CD4-positive, alpha-beta T cell treated with Interleukin-21 for 1 hour (primary cell): ENCODE measurements at regions not wholly inside any gene's neighbourhood (a gene's known extent, or its start where the extent isn't known, plus 50 kb on each side); places are given as distances from the start of the nearest gene placed in this dataset.
A peak's percentile ranks its signal among the peaks of the same experiment; 100 is the strongest.

ENCODE experiments used
- DNase-seq: peaks from one replicate; pipeline ENCODE4 v3.0.0-alpha.2; 2020

DNA sequence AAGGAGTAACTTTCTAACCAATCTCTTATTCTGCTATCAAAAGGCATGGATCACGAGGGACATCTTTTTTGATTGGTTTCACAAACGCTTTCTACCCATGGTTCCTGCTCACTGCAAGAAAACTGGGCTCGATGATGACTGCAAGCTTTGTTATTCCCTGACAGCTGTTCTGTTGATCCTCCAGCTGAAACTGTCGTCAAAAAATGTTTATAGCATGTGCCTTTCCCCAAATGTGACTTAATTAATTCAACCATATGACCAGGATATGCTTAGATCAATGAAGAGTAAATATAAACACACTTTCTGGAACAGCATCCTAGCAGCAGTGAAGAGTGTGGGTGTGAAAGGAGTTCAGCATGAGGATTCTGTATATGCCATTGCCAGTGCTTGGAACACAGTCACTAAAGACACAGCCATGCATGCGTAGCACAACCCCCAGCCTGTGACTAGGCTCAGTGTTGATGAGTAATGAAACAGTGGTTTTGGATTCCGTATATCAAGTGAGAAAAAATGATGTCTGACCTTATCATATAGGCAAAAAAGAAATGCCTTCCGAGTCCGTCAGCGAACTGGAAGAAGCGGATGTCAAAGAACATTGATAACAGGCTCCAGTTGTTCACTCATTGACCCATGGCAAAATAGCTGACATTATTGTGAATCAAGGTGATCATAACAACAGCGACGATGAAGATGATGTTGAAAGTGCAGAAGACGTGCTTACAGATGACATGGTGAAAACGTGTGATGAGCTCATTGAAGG is 347.4 kb downstream of the FGF9 start:
- DNase-seq: no peak

DNA sequence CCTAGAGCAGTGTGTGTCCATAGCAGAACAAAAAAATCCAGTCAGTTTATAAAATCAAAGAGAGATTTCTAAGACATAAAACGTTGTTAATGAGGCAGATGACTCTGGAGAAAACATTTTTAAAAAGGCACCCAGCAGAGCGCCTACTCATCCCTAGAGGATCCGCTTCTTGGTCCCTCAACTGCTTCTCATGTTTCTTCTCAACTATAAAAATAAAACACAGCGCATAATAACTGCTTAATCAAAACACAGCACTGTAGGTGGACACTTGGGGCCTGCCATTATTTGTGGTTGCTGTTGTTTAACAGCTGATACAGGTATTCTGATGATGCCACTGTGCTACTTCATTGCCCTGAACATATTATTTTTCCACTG is 347.9 kb downstream of the FGF9 start:
- DNase-seq: no peak

DNA sequence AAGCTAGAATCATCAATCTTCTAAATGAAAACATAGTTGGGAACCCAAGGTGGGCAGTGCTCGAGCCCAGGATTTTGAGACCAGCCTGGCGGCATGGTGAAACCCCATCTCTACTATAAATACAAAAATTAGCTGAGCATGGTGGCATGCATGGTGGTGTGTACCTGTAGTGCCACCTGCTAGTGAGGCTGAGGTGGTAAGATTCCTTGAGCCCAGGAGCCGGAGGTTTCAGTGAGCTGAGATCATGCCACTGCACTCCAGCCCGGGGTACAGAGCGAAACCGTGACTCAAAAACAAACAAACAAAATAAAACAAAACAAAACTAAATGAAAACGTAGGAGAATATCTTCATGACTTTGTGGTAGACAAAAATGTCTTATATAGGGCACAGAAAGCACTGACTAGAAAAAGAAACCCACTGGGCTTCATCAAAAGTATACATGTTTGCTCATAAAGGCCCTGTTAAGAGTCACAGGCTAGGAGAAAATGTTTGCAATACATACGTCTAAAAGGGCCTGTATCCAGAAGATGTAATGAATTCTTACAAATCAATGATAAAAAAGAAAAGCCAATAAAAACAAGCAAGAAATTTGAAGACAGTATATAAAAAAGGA is 353.6 kb downstream of the FGF9 start:
- DNase-seq: no peak

DNA sequence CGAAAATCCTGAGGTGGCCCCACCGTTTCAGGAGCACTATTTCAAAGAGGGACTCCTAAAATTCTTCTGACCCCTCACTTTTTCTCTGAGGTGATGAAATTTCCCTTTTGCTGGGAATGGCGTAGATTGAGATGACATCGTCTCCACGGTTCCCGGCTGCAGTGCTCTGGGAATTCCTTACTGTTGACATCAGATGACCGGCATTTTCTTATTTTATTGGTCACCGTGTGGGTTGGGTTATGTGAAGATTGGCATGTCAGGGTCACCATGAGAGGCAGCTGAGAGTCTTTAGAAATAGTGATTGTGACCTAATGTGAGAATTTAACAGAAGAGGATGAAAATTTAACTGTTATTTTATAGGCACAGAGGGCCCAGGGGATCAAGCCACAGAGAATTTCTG is 356.7 kb downstream of the FGF9 start:
- DNase-seq: no peak

DNA sequence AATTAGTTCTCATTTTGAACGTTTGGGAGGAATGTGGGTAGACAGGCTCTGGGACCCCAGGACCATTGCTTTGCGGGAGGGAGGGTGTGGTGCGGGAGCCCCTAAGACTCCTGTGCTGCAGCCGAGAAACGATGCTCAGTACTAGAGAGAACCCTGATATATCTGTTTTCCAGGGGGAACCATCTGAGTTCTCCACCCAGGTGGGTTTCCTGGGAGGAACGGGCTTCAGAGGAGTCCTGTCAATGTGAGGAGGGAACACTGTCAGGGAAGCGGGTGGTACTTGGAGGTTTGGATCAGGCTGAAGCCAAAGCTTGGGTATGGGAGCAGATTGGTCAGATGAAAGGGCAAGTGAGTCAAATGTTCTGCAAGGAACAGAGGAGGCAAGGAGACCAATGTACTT is 358.0 kb downstream of the FGF9 start:
- no peak for DNase-seq

DNA sequence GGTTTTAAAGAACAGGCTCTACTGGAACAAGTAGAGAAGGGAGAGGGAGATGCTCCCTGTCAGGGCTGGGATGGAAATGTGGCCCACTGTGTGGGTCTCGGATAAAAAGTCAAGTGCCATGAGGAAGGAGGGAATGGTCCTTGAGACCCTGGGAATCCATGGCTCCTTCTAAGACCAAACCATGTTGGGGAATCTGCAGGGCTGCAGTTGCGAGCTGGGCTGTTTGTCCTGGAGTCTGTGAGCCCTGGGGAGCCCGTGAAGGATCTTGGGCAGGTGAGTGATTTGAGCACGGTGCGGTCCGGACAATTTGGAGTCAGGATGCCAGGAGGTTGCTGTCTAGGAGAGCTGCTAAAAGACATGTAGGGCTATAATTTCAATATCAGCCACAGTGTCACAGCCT is 359.4 kb downstream of the FGF9 start:
- DNase-seq: no peak

DNA sequence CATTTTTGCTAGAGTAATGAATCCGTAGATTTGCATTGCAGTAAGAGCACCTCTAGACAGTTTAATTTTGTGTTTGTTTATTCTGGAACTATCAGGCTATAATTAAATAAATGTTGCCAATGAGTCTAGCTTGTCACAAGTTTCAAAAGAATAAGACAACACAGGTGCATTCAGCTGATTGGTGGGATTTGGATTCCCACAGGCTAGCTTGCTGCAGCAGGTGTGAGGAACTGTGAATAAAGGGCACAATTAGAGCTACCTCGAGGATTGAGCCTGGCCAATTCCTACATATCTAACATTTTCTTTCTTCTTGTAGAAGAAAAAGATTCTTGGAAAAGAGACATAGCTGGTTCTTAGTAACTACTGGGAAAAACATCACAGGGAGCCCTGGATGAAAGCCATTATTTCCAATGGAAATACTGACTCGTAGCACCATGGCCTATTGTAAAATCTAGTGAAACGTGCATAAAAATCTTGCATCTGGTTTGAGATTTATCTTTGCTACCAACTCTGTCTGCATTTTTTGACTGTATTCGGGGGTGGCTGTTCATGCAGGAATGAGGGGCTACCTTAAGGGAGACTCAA is 360.9 kb downstream of the FGF9 start:
- no peak for DNase-seq

DNA sequence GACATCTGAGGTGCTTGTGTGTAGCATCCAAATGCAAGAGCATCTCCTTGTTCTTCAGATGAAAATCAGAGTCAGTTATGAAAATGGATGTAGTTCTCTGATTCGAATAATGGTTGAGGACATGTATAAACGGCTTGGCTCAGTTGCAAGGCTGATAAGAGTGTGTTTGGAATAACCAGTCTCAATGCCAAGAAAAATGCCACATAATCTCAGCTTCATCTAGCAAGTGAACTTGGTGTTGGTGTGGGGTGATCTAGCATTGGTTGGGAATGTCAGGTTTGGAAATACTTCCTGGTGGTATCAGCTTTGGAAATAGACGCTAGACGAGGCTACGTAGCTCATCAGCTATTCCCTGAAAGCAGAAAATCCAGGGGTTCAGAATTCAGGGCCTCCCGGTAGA is 362.0 kb downstream of the FGF9 start:
- DNase-seq: no peak

DNA sequence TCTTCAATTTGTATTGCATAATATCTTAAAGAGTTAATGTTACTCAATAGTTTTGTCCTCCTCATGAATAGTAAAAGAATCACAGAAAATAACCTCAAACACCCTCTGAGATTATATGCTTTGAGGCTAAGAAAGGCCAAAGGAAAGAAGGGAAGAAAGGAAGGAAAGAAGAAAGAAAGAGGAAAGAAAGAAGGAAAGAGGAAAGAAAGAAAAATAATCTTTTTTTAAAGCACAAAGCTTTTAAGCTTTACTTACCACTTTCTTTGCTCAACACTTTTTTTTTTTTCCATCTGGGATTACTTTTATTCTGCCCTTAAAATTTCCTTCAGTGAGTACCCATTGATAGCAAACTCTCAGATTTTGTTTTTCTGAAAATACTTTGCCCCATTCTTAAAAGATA is 369.1 kb downstream of the FGF9 start:
- no peak for DNase-seq

DNA sequence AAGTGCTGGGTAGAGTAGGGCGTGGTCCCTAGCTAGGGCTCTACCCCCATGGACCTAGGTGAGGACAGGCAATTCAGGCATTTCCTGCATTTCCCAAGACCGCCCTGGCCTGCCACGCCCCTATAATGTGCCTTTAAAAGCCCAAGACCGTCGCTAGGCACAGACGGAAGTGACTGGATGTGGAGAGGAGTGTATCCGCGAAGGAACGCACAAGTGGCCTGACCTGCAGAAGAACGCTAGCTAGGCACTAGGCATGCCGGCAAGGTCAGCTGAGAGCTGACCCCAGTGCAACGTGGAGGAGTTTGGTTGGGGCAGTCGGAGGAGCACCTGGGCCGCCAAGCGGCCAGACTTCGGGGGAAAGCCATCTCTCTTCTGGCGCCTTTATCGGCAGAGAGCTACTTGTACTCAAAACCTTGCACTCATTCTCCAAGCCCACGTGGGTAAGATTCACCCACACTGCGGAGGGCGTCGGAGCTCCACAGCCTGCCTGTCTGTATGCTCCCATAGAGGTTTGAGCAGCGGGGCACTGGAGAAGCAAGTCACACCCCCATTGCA is 370.0 kb downstream of the FGF9 start:
- DNase-seq: no peak

DNA sequence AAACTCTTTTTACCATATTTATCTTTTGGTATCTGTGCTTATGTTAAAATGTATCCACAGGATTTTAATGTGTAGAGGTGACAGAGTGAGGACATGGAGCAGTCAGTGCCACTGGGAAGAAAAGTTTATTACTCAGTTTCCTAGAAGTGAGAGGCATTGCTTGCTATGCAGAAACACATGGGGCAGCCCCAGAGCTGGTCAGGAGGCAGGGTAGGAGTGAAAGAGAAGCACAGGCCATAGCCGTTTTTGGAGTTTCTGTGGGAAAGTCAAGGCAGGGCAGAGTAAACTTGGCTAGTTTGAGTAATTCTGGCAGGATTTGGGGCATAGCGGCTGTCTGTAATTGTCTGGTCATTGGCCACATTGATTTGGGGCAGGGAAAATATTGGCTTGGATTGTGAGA is 370.9 kb downstream of the FGF9 start:
- DNase-seq: no peak

DNA sequence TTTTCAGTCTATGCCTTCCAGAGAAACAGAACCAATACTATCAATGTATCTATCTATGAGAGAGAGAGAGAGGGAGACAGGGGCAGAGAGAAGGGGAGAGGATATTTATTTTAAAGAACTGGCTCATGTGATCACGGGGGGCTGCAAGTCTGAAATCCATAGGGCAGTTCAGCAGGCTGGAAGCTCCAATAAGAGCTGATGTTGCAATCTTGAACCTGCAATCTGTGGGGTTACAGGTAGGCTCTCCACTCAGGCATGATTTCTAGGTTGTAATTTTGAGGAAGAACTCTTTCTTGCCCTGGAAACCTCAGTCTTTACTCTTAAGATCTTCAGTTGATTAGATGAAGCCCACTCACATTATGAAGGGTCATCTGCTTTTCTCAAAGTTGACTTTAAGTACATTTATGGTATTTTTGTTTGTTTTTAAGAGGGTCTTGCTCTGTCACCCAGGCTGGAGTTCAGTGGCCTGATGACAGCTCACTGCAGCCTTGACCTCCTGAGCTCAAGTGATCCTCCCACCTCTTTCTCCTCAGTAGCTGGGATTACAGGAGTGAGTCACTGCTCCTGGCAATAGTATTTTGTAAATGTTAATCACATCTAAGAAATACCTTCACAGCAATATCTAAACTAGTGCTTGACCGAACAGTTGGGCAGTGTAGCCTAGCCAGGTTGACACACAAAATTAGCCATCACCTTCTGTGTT is 376.4 kb downstream of the FGF9 start:
- DNase-seq: no peak

DNA sequence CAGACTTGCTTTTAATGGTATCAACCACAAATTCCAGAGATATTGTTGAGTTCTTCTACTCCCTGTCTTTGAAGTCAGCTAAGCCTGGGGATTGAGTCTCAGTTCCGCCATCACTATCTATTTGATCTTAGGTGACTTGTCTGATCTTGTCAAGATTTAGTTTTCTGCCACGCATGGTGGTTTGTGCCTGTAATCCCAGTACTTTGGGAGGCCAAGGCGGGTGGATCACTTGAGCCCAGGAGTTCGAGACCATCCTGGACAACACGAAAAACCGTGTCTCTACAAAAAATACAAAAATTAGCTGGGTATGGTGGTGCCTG is 376.9 kb downstream of the FGF9 start:
- DNase-seq: no peak

DNA sequence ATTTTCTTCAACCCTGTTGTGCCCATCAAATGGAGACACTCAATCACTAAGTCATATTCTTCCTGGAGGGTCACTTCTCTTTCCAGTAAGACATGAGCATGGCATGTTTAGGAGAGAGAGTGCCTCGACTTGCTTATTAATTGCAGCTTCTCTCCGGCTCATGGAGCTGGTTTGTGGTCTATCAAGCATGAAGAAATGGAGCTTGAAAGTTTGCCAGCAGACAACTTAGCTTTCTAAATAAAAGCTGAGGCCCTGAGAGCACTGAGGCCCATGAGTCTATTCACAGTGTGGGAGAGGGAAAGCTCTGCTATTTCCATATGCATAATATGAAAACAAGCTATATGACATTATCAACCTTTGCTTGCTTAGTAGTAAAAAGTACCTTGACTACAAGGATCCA is 378.5 kb downstream of the FGF9 start:
- DNase-seq: no peak

DNA sequence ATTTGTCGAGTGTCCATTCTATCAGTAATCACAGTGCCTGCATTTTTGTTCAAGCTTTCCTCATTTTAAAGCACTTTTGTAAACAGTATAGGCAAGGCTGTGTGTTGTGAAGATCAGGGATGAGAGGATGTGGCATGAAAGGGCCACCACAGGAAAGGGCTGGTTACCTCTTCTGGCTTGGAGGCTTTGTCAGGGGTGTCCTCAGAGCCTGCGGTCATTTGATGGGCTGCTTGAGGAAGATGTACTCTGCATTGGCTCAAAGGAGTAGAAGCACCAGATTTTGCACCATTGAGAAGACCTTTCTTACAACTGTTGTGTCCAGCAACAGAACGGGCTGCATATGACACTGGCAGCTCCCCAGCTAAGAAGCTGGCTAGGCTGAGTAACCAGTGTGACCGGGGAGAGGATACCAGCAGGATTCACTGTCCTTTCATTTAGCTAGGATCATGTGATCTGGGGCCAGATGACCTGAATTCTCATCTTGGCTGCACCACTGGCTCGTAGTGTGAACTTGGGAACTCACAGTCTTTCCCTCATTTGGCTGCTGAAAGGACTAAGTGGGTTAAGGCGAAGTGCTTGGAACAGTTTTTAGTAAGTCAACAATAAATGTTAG is 380.2 kb downstream of the FGF9 start:
- DNase-seq: no peak

DNA sequence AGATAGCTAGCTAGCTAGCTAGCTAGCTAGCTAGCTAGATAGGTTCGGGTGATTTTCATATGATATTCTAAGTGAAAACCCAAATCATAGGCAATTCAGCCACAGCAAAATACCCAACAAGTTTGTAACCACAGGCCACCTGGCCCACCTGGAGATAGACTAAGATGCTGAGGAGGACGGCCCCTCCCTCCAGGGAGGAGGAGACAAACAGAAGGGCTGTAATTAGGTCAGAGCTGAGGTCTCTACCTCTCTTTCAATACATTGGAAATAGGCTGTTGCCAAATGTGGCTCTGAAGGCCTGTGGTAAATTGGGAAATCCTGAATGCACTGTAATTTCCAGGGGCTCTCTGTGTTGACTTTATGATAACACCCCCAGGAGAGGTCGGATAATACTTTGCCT is 382.2 kb downstream of the FGF9 start:
- DNase-seq: no peak

DNA sequence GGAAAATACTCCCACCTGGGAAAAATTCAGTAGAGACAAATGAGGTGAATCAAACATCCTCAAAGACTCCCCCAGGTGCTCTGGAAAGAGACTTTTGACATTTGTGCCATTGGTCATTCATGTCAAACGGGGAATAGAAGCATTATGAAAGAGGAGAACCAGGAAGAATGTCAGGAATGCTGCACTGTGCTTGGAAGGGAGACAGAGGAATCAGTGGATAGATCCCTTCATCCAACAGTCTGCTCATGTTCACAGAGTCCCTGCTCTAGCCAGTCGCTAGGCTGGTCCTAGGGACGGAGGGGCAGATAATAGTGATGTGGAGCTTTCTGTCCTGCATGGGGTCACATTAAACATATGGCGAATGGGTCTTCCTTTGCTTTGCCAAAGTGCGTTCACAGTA is 384.4 kb downstream of the FGF9 start:
- no peak for DNase-seq

DNA sequence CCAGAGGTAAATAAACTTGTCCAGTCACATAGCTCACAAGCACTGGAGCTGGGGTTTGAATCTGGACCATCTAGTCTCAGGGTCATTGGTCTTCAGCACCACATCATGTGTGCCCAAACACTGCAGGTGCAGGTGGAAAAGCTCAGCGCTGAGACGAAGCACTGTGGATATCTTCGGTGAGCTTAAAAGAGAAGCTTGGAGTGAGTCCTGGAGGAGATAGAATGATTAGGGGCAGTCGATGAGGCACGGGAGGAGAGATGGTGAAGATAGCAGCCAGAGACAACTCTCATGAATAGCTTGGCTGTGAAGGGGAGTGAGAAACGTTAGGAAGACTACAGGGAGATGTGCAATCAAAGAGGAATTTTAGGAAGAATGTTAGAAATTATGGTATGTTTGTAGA is 389.3 kb downstream of the FGF9 start:
- DNase-seq: no peak

DNA sequence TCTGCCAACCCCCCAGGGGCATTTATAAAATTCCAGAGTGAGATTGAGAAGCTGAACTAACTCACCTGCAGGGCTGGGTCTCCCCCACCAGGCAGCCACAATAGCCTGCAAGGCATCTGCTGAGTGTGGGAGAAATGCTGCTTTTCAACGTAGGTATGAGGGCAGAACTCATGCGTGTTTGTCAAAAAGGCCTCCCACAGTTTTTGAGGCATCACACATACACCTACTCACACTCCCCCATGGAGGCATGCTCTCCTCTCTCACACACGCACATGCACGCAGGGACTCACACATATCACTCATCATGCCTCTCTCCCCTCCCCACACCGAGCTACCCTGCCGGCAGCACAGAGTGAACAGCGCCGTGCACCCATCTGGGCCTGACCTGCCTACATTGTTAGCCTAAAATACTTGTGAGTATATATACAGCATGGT is 390.5 kb downstream of the FGF9 start:
- peak; percentile 54 for DNase-seq

DNA sequence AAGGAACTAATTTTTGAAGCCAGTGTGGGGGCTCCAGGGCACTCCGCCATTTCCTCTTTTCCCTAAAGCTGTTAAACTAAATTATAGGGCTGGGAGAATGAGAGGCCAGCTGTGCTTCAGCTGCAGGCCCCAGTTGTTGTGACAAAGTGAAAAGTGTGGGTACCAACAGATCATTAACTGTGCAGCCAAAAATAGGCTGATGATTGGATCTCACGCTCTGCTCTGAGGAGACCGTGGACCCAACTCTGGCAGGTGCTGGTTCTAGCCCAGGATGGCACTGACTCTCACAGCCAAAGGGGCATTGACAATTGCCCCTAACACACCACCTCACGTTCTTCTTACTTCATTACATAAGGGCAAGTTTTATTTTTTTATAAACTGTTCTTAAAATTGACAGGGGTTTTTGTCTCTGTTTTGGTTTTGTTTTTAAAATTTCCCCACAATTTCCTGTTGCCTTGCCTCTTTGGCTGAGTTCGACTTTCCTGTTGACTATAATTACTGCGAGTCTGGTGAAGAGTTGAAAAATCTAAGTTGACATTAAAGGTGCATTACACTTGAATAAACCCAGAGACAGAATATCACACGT is 391.0 kb downstream of the FGF9 start:
- DNase-seq: peak; percentile 79

DNA sequence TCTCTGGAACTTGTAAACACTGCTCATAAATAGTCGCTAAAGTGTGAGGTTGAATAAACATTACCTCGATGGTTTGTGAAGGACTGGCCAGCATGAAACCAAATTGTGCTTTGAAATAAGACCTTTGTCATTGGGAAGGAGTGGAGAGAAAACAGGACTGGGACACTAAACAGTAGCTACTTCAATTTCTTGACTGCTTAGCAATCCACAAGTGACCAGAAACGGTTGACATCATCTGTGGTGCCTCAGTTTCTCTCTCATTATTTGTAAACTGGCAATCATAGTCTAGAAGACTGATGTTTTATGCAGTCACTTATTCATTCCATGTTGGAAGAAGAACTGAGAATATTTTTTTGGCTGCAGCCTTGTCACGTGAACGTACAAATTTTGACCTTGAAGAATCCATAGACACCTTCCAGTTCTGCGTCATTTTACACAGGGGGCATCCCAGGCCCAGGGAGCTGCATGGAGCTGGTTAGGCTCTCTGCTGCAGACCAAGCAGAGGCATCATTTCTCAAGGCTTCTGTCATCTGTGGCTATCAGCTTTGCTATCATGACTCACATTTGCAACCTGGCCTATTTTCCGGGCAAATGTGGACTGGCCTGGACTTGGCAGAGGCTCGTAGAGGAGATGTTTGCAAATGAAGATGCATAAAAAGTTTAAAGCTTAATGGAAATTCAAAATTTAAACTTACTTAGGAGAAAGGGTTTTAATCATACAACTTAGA is 391.8 kb downstream of the FGF9 start:
- DNase-seq: no peak

DNA sequence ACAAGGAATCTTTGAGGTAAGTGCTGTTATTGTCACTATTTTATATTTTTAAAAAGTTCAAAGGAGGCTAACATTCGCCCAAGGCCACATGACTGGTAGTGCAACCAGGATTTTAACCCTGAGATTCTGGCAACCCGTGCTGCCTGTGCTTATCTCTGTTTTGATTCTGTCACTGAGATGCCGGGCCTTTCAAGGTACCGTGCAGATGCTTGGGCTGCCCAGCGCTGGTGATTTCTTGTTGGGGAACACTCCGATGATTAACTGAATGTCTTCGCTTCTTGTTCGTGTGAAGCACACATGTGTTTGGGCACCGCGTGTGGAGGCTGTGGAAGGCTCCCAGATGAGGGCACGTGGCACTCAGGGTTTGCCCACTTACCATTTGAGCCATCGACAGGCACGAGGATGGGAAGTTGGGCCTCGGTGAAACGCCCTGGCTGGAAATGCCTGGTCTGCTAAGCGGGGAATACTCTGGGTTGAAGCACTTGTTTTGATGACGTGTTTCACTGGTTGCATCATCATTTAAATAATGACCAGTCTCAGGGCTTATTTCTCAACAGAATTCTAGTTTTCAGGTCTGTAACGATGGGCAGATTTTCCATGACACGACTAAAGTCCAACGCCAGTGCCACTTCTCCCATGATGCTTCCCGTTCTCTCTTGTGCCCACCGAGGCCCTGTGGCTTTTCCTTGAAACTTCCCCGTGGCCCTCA is 392.7 kb downstream of the FGF9 start:
- no peak for DNase-seq
